HepG2 (cell line): ENCODE measurements at regions not wholly inside any gene's neighbourhood (a gene's known extent, or its start where the extent isn't known, plus 50 kb on each side); places are given as distances from the start of the nearest gene placed in this dataset.

Experiments
- ATAC-seq: fragments of 200-7000 bp; cut with Tn5 transposase; 3 replicates; pipeline ENCODE4 v1.9.1; 2020; ENCODE audit warnings: mild to moderate bottlenecking, moderate library complexity
- BruUV-seq: library from RNA; stranded (reverse); fragments of 400-500 nt; replicated peaks from 2 replicates; lab custom pipeline; 2021; lab: Mats Ljungman, UMichigan
- CTCF ChIA-PET: fragments of 300-600 bp; formaldehyde crosslinking; extraction: SDS; loops from one replicate; lab custom pipeline; 2021; ENCODE audit warnings: low total read pairs, inconsistent platforms, low intra/inter-chr PET ratio; lab: Yijun Ruan, JAX
- POLR2A ChIA-PET: fragments of 350-600 bp; sonication (Branson Sonifier 250); formaldehyde crosslinking; loops from one replicate; lab custom pipeline; 2020; ENCODE audit warnings: antibody characterized with exemption, inconsistent platforms; lab: Yijun Ruan, JAX
- DNase-seq: peaks from one replicate; pipeline ENCODE4 v3.0.0-alpha.2; 2015; ENCODE audit warnings: low spot score
- FAIRE-seq: peaks from 3 replicates; lab custom pipeline; 2011; peaks lifted over from hg19 to GRCh38; lab: Jason Lieb, UNC
- H2AFZ ChIP-seq: one replicate; pipeline ENCODE4 v1.6.1; 2011; ENCODE audit warnings: low read length, inconsistent platforms
- H3K27ac ChIP-seq: fragments of 300-600 bp; 3 replicates; pipeline ENCODE4 v1.8.0; 2011; ENCODE audit warnings: mixed run types, mild to moderate bottlenecking, mixed read lengths, low read length, inconsistent platforms; ENCODE audit not compliant: insufficient read depth; ENCODE audit errors: extremely low read length
- H3K27me3 ChIP-seq, 2 experiments: fragments of 200-600 bp in 1 of 2; 2 replicates in 1 of 2; 3 replicates in 1 of 2; pipeline versions ENCODE4 v1.6.0 to v1.8.0; 2011; ENCODE audit warnings: low read length in 2 of 2, mild to moderate bottlenecking in 2 of 2, moderate library complexity in 2 of 2, inconsistent platforms in 1 of 2; ENCODE audit not compliant: insufficient read depth in 2 of 2, control insufficient read depth in 1 of 2
- H3K36me3 ChIP-seq, 2 experiments: fragments of 200-600 bp in 1 of 2; replicated peaks in 1 of 2; 2 replicates in 1 of 2; 3 replicates in 1 of 2; pipeline versions ENCODE4 v1.5.1 to v1.8.0; 2011; ENCODE audit warnings: low read length in 2 of 2, inconsistent platforms in 1 of 2; ENCODE audit not compliant: insufficient read depth in 2 of 2, control insufficient read depth in 1 of 2
- H3K4me1 ChIP-seq: 2 replicates; pipeline ENCODE4 v1.5.1; 2012; ENCODE audit warnings: low read length, inconsistent platforms; ENCODE audit not compliant: insufficient read depth
- H3K4me2 ChIP-seq: 2 replicates; pipeline ENCODE4 v1.6.0; 2011; ENCODE audit warnings: low read depth, low read length, inconsistent platforms
- H3K4me3 ChIP-seq, 3 experiments: fragments of 200-600 bp in 1 of 3; sonication (generic), shearing (Covaris generic) in 1 of 3; replicated peaks in 1 of 3; 2 replicates each; pipeline ENCODE4 v1.5.1; 2011 to 2016; ENCODE audit warnings: low read length in 3 of 3, inconsistent platforms in 2 of 3, low read depth in 2 of 3, mild to moderate bottlenecking in 2 of 3, control low read depth in 1 of 3, mixed read lengths in 1 of 3; ENCODE audit not compliant: insufficient read depth in 1 of 3
- H3K79me2 ChIP-seq: one replicate; pipeline ENCODE4 v1.6.1; 2011; ENCODE audit warnings: low read length, inconsistent platforms; ENCODE audit not compliant: insufficient read depth
- H3K9ac ChIP-seq: 2 replicates; pipeline ENCODE4 v1.6.0; 2011; ENCODE audit warnings: mild to moderate bottlenecking, low read depth, low read length, inconsistent platforms; ENCODE audit not compliant: insufficient read depth
- H3K9me3 ChIP-seq: 2 replicates; pipeline ENCODE4 v1.5.1; 2012; ENCODE audit warnings: mild to moderate bottlenecking, low read length
- H4K20me1 ChIP-seq: 2 replicates; pipeline ENCODE4 v1.6.0; 2011; ENCODE audit warnings: inconsistent platforms, mild to moderate bottlenecking, low read length, moderate library complexity; ENCODE audit not compliant: insufficient read depth
- AFF4 ChIP-seq: sonication (generic); formaldehyde crosslinking; IDR thresholded peaks from 2 replicates; pipeline ENCODE4 v1.4.0; 2020; ENCODE audit warnings: missing genetic modification reagents
- CENPT ChIP-seq: sonication (generic); formaldehyde crosslinking; IDR thresholded peaks from 2 replicates; pipeline ENCODE4 v1.8.0; 2022; ENCODE audit warnings: low read depth, mild to moderate bottlenecking, moderate library complexity, missing genetic modification reagents
- DNMT3B ChIP-seq: conservative IDR thresholded peaks from 2 replicates; pipeline ENCODE4 v1.6.1; 2016; ENCODE audit warnings: missing biosample characterization, control low read depth
- HBP1 ChIP-seq: IDR thresholded peaks from 2 replicates; pipeline ENCODE4 v1.6.1; 2016; ENCODE audit warnings: low read depth, control low read depth
- HOXA5 ChIP-seq: sonication (generic); formaldehyde crosslinking; IDR thresholded peaks from 2 replicates; pipeline ENCODE4 v1.4.0; 2020; ENCODE audit warnings: missing genetic modification reagents
- POLR2AphosphoS2 ChIP-seq: IDR thresholded peaks from 2 replicates; pipeline ENCODE4 v1.6.1; 2011; ENCODE audit warnings: low read depth, low read length, improper control_type of control experiment
- SCMH1 ChIP-seq: sonication (generic); formaldehyde crosslinking; IDR thresholded peaks from 2 replicates; pipeline ENCODE4 v1.9.0; 2021; ENCODE audit warnings: missing genetic modification reagents, mild to moderate bottlenecking, borderline replicate concordance
- SNAPC4 ChIP-seq: sonication (generic); formaldehyde crosslinking; IDR thresholded peaks from 2 replicates; pipeline ENCODE4 v1.4.0; 2020; ENCODE audit warnings: mild to moderate bottlenecking, missing genetic modification reagents
- TFDP2 ChIP-seq: sonication (generic); formaldehyde crosslinking; IDR thresholded peaks from 2 replicates; pipeline ENCODE4 v1.4.0; 2020; ENCODE audit warnings: missing genetic modification reagents
- ZNF335 ChIP-seq: sonication (generic); formaldehyde crosslinking; IDR thresholded peaks from 2 replicates; pipeline ENCODE4 v1.4.0; 2020; ENCODE audit warnings: missing genetic modification reagents
- ZNF616 ChIP-seq: sonication (generic); formaldehyde crosslinking; IDR thresholded peaks from 2 replicates; pipeline ENCODE4 v1.5.0; 2020; ENCODE audit warnings: low read depth, mild to moderate bottlenecking, missing genetic modification reagents
- ZNF761 ChIP-seq: sonication (generic); formaldehyde crosslinking; conservative IDR thresholded peaks from 2 replicates; pipeline ENCODE4 v1.4.0; 2020; ENCODE audit warnings: mild to moderate bottlenecking, missing genetic modification reagents
- WGBS: methylation state at CpG from one replicate; pipeline ENCODE4 v1.1.6; 2017; ENCODE audit warnings: low lambda C conversion rate; 5-methylcytosine and 5-hydroxymethylcytosine counted together
- in situ Hi-C: cut with HindIII; loops from 2 replicates; pipeline ENCODE4 v1.10.0; 2017; ENCODE audit warnings: low pct_unique_long_range_greater_than_20kb; ENCODE audit not compliant: extremely low pct_ligation_motif_present
- intact Hi-C: fragments of 100-400 bp; cut with micrococcal nuclease; formaldehyde crosslinking; loops from one replicate; pipeline ENCODE4 v1.10.0; 2022; ENCODE audit not compliant: unreplicated experiment

- FAIRE-seq: no peak
- Histone ChIP-seq H3K9me3 (peaks cover 83% of the 10 kb centered on the region), H3K79me2 (no peaks in the 10 kb centered on the region), H3K4me2 (no peak overlapping the region), H4K20me1 (no peaks in the 10 kb centered on the region), H3K4me1 (no peaks in the 10 kb centered on the region), H3K27me3 (no peaks in the 10 kb centered on the region), H3K27ac (no peak overlapping the region), H2AFZ (no peak overlapping the region), H3K9ac (no peak overlapping the region), H3K4me3 (no peak overlapping the region), H3K36me3 (no peaks in the 10 kb centered on the region)
- intact Hi-C loops (no loop called here), in situ Hi-C loops (no loop called here)
- no peak for DNase-seq
- CTCF ChIA-PET: no interaction called here
- POLR2A ChIA-PET: no interaction called here
- 6% methylated on average over 4 of the region's 4 CpGs for WGBS
- no peak for ATAC-seq
- no TSS peak for BruUV-seq
- TF ChIP-seq HOXA5 (no peak), DNMT3B (CRISPR knock-in tag) (no peak), CENPT (no peak), ZNF761 (CRISPR knock-in tag) (no peak), AFF4 (CRISPR knock-in tag) (no peak), POLR2AphosphoS2 (no peak), SNAPC4 (no peak), SCMH1 (CRISPR knock-in tag) (no peak), ZNF616 (CRISPR knock-in tag) (no peak), ZNF335 (CRISPR knock-in tag) (no peak), TFDP2 (CRISPR knock-in tag) (no peak), HBP1 (CRISPR knock-in tag) (no peak)
These were observed 959.9 kb upstream of the GHITM start for GRCh38 chr10:83179371-83179770.
